ENCODE measurements at regions not wholly inside any gene's neighbourhood (a gene's known extent, or its start where the extent isn't known, plus 50 kb on each side); places are given as distances from the start of the nearest gene placed in this dataset.

- H3K9me3 ChIP-seq (ENCODE audit: insufficient read depth, low read length, severe bottlenecking): no peaks in the 10 kb centered on the region
- DNase-seq: no peak
- TF ChIP-seq EZH2 (IDR thresholded peaks at IDR 0.05; ENCODE audit: borderline replicate concordance, low read depth, low read length, severe bottlenecking): no peak
- no peak for TF ChIP-seq CTCF (IDR thresholded peaks at IDR 0.05; ENCODE audit: borderline replicate concordance, extremely low read depth, low read length, poor library complexity, severe bottlenecking)
- no peak overlapping the region for H2AFZ ChIP-seq (ENCODE audit: low read depth, low read length)
- H3K27me3 ChIP-seq (ENCODE audit: insufficient read depth, low read length, poor library complexity): no peaks in the 10 kb centered on the region
- no peaks in the 10 kb centered on the region for H4K20me1 ChIP-seq (ENCODE audit: insufficient read depth, low read length)
- H3K27ac ChIP-seq (ENCODE audit: low read length): no peak overlapping the region
- H3K4me1 ChIP-seq (ENCODE audit: insufficient read depth, low read length): no peaks in the 10 kb centered on the region
- H3K4me3 ChIP-seq (ENCODE audit: low read depth in 1 of 2, low read length in 2 of 2): no peak overlapping the region
- H3K79me2 ChIP-seq (ENCODE audit: insufficient read depth, low read length): no peaks in the 10 kb centered on the region
- no peak overlapping the region for H3K9ac ChIP-seq (ENCODE audit: low read depth, low read length)
- H3K36me3 ChIP-seq (ENCODE audit: insufficient read depth, low read length): no peaks in the 10 kb centered on the region
- ATAC-seq (ENCODE audit: insufficient read depth, low read depth): no peak
- no peak overlapping the region for H3K4me2 ChIP-seq (ENCODE audit: insufficient read depth, low read length)
Observed at GRCh38 chr2:19176977-19177376, 181.4 kb downstream of the OSR1 start.

- no peaks in the 10 kb centered on the region for H3K9me3 ChIP-seq (ENCODE audit: insufficient read depth, low read length, severe bottlenecking)
- H3K4me1 ChIP-seq (ENCODE audit: insufficient read depth, low read length): no peaks in the 10 kb centered on the region
- ATAC-seq (ENCODE audit: insufficient read depth, low read depth): no peak
- H2AFZ ChIP-seq (ENCODE audit: low read depth, low read length): no peak overlapping the region
- TF ChIP-seq EZH2 (IDR thresholded peaks at IDR 0.05; ENCODE audit: borderline replicate concordance, low read depth, low read length, severe bottlenecking) (no peak), CTCF (IDR thresholded peaks at IDR 0.05; ENCODE audit: borderline replicate concordance, extremely low read depth, low read length, poor library complexity, severe bottlenecking) (no peak)
- no peak overlapping the region for H3K4me2 ChIP-seq (ENCODE audit: insufficient read depth, low read length)
- no peak overlapping the region for H3K27ac ChIP-seq (ENCODE audit: low read length)
- no peak for DNase-seq
- no peaks in the 10 kb centered on the region for H4K20me1 ChIP-seq (ENCODE audit: insufficient read depth, low read length)
- no peaks in the 10 kb centered on the region for H3K79me2 ChIP-seq (ENCODE audit: insufficient read depth, low read length)
- H3K27me3 ChIP-seq (ENCODE audit: insufficient read depth, low read length, poor library complexity): no peaks in the 10 kb centered on the region
- H3K36me3 ChIP-seq (ENCODE audit: insufficient read depth, low read length): no peaks in the 10 kb centered on the region
- no peak overlapping the region for H3K4me3 ChIP-seq (ENCODE audit: low read depth in 1 of 2, low read length in 2 of 2)
- no peak overlapping the region for H3K9ac ChIP-seq (ENCODE audit: low read depth, low read length)
Observed at GRCh38 chr2:19176172-19176852, 182.1 kb downstream of the OSR1 start.

- no peaks in the 10 kb centered on the region for H3K36me3 ChIP-seq (ENCODE audit: insufficient read depth, low read length)
- ATAC-seq (ENCODE audit: insufficient read depth, low read depth): no peak
- no peaks in the 10 kb centered on the region for H3K79me2 ChIP-seq (ENCODE audit: insufficient read depth, low read length)
- H3K27me3 ChIP-seq (ENCODE audit: insufficient read depth, low read length, poor library complexity): no peaks in the 10 kb centered on the region
- no peaks in the 10 kb centered on the region for H3K9me3 ChIP-seq (ENCODE audit: insufficient read depth, low read length, severe bottlenecking)
- H3K27ac ChIP-seq (ENCODE audit: low read length): no peak overlapping the region
- H3K9ac ChIP-seq (ENCODE audit: low read depth, low read length): no peak overlapping the region
- no peak overlapping the region for H3K4me2 ChIP-seq (ENCODE audit: insufficient read depth, low read length)
- no peak overlapping the region for H3K4me3 ChIP-seq (ENCODE audit: low read depth in 1 of 2, low read length in 2 of 2)
- DNase-seq: no peak
- H4K20me1 ChIP-seq (ENCODE audit: insufficient read depth, low read length): no peaks in the 10 kb centered on the region
- no peak overlapping the region for H2AFZ ChIP-seq (ENCODE audit: low read depth, low read length)
- TF ChIP-seq EZH2 (IDR thresholded peaks at IDR 0.05; ENCODE audit: borderline replicate concordance, low read depth, low read length, severe bottlenecking) (no peak), CTCF (IDR thresholded peaks at IDR 0.05; ENCODE audit: borderline replicate concordance, extremely low read depth, low read length, poor library complexity, severe bottlenecking) (no peak)
- H3K4me1 ChIP-seq (ENCODE audit: insufficient read depth, low read length): no peaks in the 10 kb centered on the region
Observed at GRCh38 chr2:19174176-19174575, 184.2 kb downstream of the OSR1 start.
